NT2/D1 (cell line): ENCODE measurements at regions not wholly inside any gene's neighbourhood (a gene's known extent, or its start where the extent isn't known, plus 50 kb on each side); places are given as distances from the start of the nearest gene placed in this dataset.

ENCODE experiments used
- SUZ12 ChIP-seq: IDR thresholded peaks from 2 replicates; pipeline ENCODE4 v1.6.1; 2011; ENCODE audit not compliant: insufficient read length, insufficient read depth; ENCODE audit errors: extremely low read depth
- YY1 ChIP-seq: IDR thresholded peaks from 2 replicates; pipeline ENCODE4 v1.6.1; 2011; ENCODE audit not compliant: insufficient read length, insufficient read depth

- TF ChIP-seq SUZ12 (no peak), YY1 (no peak)
These were observed 292.8 kb upstream of the KLF6 start for GRCh38 chr10:4077804-4078203.
